ENCODE measurements at regions not wholly inside any gene's neighbourhood (a gene's known extent, or its start where the extent isn't known, plus 50 kb on each side); places are given as distances from the start of the nearest gene placed in this dataset.

- TF ChIP-seq CTCF (IDR thresholded peaks at IDR 0.05; ENCODE audit: low read depth, low read length, poor library complexity, severe bottlenecking) (no peak), EZH2phosphoT487 (IDR thresholded peaks at IDR 0.05; ENCODE audit: borderline replicate concordance, low read length) (no peak)
Measured at GRCh38 chr15:36323615-36324014, 255.8 kb upstream of the CDIN1 start.
